ENCODE measurements at regions not wholly inside any gene's neighbourhood (a gene's known extent, or its start where the extent isn't known, plus 50 kb on each side); places are given as distances from the start of the nearest gene placed in this dataset.

- no peak for TF ChIP-seq CTCF (IDR thresholded peaks at IDR 0.05; ENCODE audit: control insufficient read depth, extremely low read depth, insufficient read depth)
- no peak for DNase-seq (ENCODE audit: low read depth)
- H3K4me3 ChIP-seq (ENCODE audit: low read depth, low read length): no peak overlapping the region
These were observed 185.0 kb upstream of the SMIM21 start for GRCh38 chr18:75612456-75612855.

GRCh38 chr18:75607701-75608100 lies 180.2 kb upstream of the SMIM21 start:
- no peak for TF ChIP-seq CTCF (IDR thresholded peaks at IDR 0.05; ENCODE audit: control insufficient read depth, extremely low read depth, insufficient read depth)
- DNase-seq (ENCODE audit: low read depth): no peak
- H3K4me3 ChIP-seq (ENCODE audit: low read depth, low read length): no peak overlapping the region

GRCh38 chr18:75592527-75592926 lies 165.0 kb upstream of the SMIM21 start:
- DNase-seq (ENCODE audit: low read depth): no peak
- no peak for TF ChIP-seq CTCF (IDR thresholded peaks at IDR 0.05; ENCODE audit: control insufficient read depth, extremely low read depth, insufficient read depth)
- no peak overlapping the region for H3K4me3 ChIP-seq (ENCODE audit: low read depth, low read length)

GRCh38 chr18:75588412-75588811 lies 160.9 kb upstream of the SMIM21 start:
- no peak for TF ChIP-seq CTCF (IDR thresholded peaks at IDR 0.05; ENCODE audit: control insufficient read depth, extremely low read depth, insufficient read depth)
- DNase-seq (ENCODE audit: low read depth): no peak
- no peak overlapping the region for H3K4me3 ChIP-seq (ENCODE audit: low read depth, low read length)

GRCh38 chr18:75587131-75587530 lies 159.6 kb upstream of the SMIM21 start:
- TF ChIP-seq CTCF (IDR thresholded peaks at IDR 0.05; ENCODE audit: control insufficient read depth, extremely low read depth, insufficient read depth): no peak
- H3K4me3 ChIP-seq (ENCODE audit: low read depth, low read length): no peak overlapping the region
- DNase-seq (ENCODE audit: low read depth): no peak

GRCh38 chr18:75586130-75586889 lies 158.8 kb upstream of the SMIM21 start:
- no peak for DNase-seq (ENCODE audit: low read depth)
- H3K4me3 ChIP-seq (ENCODE audit: low read depth, low read length): no peak overlapping the region
- no peak for TF ChIP-seq CTCF (IDR thresholded peaks at IDR 0.05; ENCODE audit: control insufficient read depth, extremely low read depth, insufficient read depth)

GRCh38 chr18:75582940-75583339 lies 155.4 kb upstream of the SMIM21 start:
- no peak overlapping the region for H3K4me3 ChIP-seq (ENCODE audit: low read depth, low read length)
- no peak for DNase-seq (ENCODE audit: low read depth)
- TF ChIP-seq CTCF (IDR thresholded peaks at IDR 0.05; ENCODE audit: control insufficient read depth, extremely low read depth, insufficient read depth): no peak
